Esophagus squamous epithelium (tissue), 4 donors: ENCODE measurements at regions not wholly inside any gene's neighbourhood (a gene's known extent, or its start where the extent isn't known, plus 50 kb on each side); places are given as distances from the start of the nearest gene placed in this dataset.

Experiments
- POLR2A ChIP-seq, 4 donors: fragments of 450-650 bp; IDR thresholded peaks; one replicate each; pipeline ENCODE4 v1.6.1; 2017; ENCODE audit warnings: antibody characterized with exemption in 4 of 4, mild to moderate bottlenecking in 4 of 4, moderate library complexity in 3 of 4
- TF ChIP-seq, protein P1 (sequence below), 6 experiments: fragments of 450-650 bp in 4 of 6; fragments of 200-600 bp in 2 of 6; sonication (generic) in 2 of 6; IDR thresholded peaks; one replicate each; pipeline ENCODE4 v1.5.1; 2016 to 2019; ENCODE audit warnings: antibody characterized with exemption in 6 of 6, mild to moderate bottlenecking in 4 of 6, moderate library complexity in 4 of 6

DNA sequence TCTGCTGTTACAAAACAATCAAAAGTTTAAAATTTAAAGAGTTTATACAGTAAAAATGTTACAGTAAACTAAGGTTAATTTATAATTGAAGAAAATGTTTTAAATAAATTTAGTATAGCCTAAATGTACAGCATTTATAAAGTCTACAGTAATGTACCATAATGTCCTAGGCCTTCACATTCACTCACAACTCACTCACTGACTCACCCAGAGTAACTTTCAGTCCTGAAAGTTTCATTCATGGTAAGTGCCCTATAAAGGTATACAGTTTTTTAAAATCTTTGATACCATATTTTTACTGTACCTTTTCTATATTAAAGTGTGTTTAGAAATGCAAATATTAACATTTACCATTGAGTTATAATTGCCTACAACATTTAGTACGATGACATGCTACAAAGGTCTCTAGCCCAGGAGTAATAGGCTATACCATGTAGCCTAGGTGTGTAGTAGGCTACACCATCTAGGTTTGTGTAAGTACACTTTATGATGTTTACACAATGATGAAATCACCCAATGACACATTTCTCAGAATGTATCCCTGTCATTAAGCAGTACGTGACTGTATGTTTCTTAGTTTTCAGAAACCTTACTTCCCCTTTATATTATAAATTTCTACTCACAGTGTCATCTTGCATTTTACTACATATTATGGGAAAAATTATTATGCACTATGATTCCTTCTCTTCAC lies 320.8 kb downstream of the ADAM29 start:
- TF ChIP-seq POLR2A (IDR thresholded peaks at IDR 0.05), result no peak
- TF ChIP-seq, protein P1, sequence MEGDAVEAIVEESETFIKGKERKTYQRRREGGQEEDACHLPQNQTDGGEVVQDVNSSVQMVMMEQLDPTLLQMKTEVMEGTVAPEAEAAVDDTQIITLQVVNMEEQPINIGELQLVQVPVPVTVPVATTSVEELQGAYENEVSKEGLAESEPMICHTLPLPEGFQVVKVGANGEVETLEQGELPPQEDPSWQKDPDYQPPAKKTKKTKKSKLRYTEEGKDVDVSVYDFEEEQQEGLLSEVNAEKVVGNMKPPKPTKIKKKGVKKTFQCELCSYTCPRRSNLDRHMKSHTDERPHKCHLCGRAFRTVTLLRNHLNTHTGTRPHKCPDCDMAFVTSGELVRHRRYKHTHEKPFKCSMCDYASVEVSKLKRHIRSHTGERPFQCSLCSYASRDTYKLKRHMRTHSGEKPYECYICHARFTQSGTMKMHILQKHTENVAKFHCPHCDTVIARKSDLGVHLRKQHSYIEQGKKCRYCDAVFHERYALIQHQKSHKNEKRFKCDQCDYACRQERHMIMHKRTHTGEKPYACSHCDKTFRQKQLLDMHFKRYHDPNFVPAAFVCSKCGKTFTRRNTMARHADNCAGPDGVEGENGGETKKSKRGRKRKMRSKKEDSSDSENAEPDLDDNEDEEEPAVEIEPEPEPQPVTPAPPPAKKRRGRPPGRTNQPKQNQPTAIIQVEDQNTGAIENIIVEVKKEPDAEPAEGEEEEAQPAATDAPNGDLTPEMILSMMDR (IDR thresholded peaks at IDR 0.05), result no peak
